ENCODE measurements at regions not wholly inside any gene's neighbourhood (a gene's known extent, or its start where the extent isn't known, plus 50 kb on each side); places are given as distances from the start of the nearest gene placed in this dataset.

- TF ChIP-seq, protein P1, sequence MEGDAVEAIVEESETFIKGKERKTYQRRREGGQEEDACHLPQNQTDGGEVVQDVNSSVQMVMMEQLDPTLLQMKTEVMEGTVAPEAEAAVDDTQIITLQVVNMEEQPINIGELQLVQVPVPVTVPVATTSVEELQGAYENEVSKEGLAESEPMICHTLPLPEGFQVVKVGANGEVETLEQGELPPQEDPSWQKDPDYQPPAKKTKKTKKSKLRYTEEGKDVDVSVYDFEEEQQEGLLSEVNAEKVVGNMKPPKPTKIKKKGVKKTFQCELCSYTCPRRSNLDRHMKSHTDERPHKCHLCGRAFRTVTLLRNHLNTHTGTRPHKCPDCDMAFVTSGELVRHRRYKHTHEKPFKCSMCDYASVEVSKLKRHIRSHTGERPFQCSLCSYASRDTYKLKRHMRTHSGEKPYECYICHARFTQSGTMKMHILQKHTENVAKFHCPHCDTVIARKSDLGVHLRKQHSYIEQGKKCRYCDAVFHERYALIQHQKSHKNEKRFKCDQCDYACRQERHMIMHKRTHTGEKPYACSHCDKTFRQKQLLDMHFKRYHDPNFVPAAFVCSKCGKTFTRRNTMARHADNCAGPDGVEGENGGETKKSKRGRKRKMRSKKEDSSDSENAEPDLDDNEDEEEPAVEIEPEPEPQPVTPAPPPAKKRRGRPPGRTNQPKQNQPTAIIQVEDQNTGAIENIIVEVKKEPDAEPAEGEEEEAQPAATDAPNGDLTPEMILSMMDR (conservative IDR thresholded peaks at IDR 0.05 in 1 of 2, IDR thresholded peaks at IDR 0.05 in 1 of 2; ENCODE audit: extremely low read depth in 1 of 2, insufficient read depth in 1 of 2, low read depth in 1 of 2, low read length in 2 of 2) = no peak
- TF ChIP-seq EZH2 (IDR thresholded peaks at IDR 0.05; ENCODE audit: borderline replicate concordance, low read length) = no peak
Measured at GRCh38 chr1:175265091-175265490, 72.5 kb upstream of the KIAA0040 start.

Data from mammary epithelial cell (primary cell).